A549 (cell line): ENCODE measurements at regions not wholly inside any gene's neighbourhood (a gene's known extent, or its start where the extent isn't known, plus 50 kb on each side); places are given as distances from the start of the nearest gene placed in this dataset.

Experiments used
- CTCF ChIP-seq: fragments of >200 bp; sonication (Bioruptor Twin); formaldehyde crosslinking; IDR thresholded peaks from 3 replicates; pipeline ENCODE4 v1.5.1; 2016
- ESRRA ChIP-seq: fragments of 150-350 bp; IDR thresholded peaks from 2 replicates; pipeline ENCODE4 v1.6.1; 2014; ENCODE audit warnings: mild to moderate bottlenecking, low read length, borderline replicate concordance
- MAX ChIP-seq: IDR thresholded peaks from 2 replicates; pipeline ENCODE4 v1.6.1; 2012
- USF2 ChIP-seq: fragments of 450-650 bp; IDR thresholded peaks from 2 replicates; pipeline ENCODE4 v1.6.1; 2014; ENCODE audit warnings: antibody characterized with exemption

- TF ChIP-seq CTCF (no peak), MAX (no peak), ESRRA (no peak), USF2 (no peak)
Observed at GRCh38 chr3:41007399-41007798, 191.9 kb upstream of the CTNNB1 start.
